Gastroesophageal sphincter (tissue), 3 donors: ENCODE measurements at regions not wholly inside any gene's neighbourhood (a gene's known extent, or its start where the extent isn't known, plus 50 kb on each side); places are given as distances from the start of the nearest gene placed in this dataset.

Experiments used
- EP300 ChIP-seq: sonication (generic); formaldehyde crosslinking; IDR thresholded peaks from one replicate; pipeline ENCODE4 v1.6.1; 2017; ENCODE audit warnings: antibody characterized with exemption, mild to moderate bottlenecking
- POLR2A ChIP-seq, 2 donors: fragments of 450-650 bp; IDR thresholded peaks; one replicate each; pipeline ENCODE4 v1.6.1; 2017; ENCODE audit warnings: antibody characterized with exemption in 2 of 2, mild to moderate bottlenecking in 2 of 2, moderate library complexity in 1 of 2
- POLR2AphosphoS5 ChIP-seq: sonication (generic); formaldehyde crosslinking; IDR thresholded peaks from one replicate; pipeline ENCODE4 v1.6.1; 2017; ENCODE audit warnings: antibody characterized with exemption
- TF ChIP-seq, protein P1 (sequence below), 4 experiments: fragments of 200-600 bp in 2 of 4; fragments of 450-650 bp in 2 of 4; sonication (generic) in 1 of 4; IDR thresholded peaks; one replicate each; pipeline ENCODE4 v1.5.1; 2017 to 2019; ENCODE audit warnings: antibody characterized with exemption in 4 of 4, mild to moderate bottlenecking in 2 of 4, moderate library complexity in 2 of 4

GRCh38 chr14:53526200-53526599, 373.1 kb upstream of the DDHD1 start:
- TF ChIP-seq, protein P1, sequence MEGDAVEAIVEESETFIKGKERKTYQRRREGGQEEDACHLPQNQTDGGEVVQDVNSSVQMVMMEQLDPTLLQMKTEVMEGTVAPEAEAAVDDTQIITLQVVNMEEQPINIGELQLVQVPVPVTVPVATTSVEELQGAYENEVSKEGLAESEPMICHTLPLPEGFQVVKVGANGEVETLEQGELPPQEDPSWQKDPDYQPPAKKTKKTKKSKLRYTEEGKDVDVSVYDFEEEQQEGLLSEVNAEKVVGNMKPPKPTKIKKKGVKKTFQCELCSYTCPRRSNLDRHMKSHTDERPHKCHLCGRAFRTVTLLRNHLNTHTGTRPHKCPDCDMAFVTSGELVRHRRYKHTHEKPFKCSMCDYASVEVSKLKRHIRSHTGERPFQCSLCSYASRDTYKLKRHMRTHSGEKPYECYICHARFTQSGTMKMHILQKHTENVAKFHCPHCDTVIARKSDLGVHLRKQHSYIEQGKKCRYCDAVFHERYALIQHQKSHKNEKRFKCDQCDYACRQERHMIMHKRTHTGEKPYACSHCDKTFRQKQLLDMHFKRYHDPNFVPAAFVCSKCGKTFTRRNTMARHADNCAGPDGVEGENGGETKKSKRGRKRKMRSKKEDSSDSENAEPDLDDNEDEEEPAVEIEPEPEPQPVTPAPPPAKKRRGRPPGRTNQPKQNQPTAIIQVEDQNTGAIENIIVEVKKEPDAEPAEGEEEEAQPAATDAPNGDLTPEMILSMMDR (IDR thresholded peaks at IDR 0.05) = no peak
- no peak for TF ChIP-seq POLR2AphosphoS5
- no peak for TF ChIP-seq EP300
- TF ChIP-seq POLR2A (IDR thresholded peaks at IDR 0.05) = no peak
